SK-N-MC (cell line): ENCODE measurements at regions not wholly inside any gene's neighbourhood (a gene's known extent, or its start where the extent isn't known, plus 50 kb on each side); places are given as distances from the start of the nearest gene placed in this dataset.

ENCODE experiments used
- DNase-seq: peaks from one replicate; pipeline ENCODE4 v3.0.0-alpha.2; 2011; ENCODE audit warnings: low read depth, low spot score
- H3K27ac ChIP-seq: fragments of 200-600 bp; sonication (generic); 2 replicates; pipeline ENCODE4 v1.5.1; 2016; ENCODE audit warnings: mixed run types
- H3K36me3 ChIP-seq: fragments of 200-600 bp; sonication (generic); 2 replicates; pipeline ENCODE4 v1.6.1; 2017; ENCODE audit warnings: antibody characterized with exemption, low read length, mixed read lengths; ENCODE audit not compliant: insufficient read depth
- H3K4me3 ChIP-seq: fragments of 200-600 bp; sonication (generic); 2 replicates; pipeline ENCODE4 v1.5.1; 2016
- H3K9ac ChIP-seq: fragments of 200-600 bp; sonication (generic); 2 replicates; pipeline ENCODE4 v1.8.0; 2017; ENCODE audit warnings: mixed run types, mixed read lengths; ENCODE audit not compliant: insufficient read length
- H3K9me3 ChIP-seq: fragments of 200-600 bp; sonication (generic); 2 replicates; pipeline ENCODE4 v1.6.1; 2017; ENCODE audit warnings: low read depth, mild to moderate bottlenecking, antibody characterized with exemption, low read length, moderate library complexity, mixed read lengths
- EZH2 ChIP-seq: fragments of 200-600 bp; sonication (generic); IDR thresholded peaks from one replicate; pipeline ENCODE4 v1.6.1; 2017; ENCODE audit warnings: antibody characterized with exemption
- FOXP2 ChIP-seq: optimal IDR thresholded peaks from 2 replicates; pipeline ENCODE3; 2011; ENCODE audit warnings: mild to moderate bottlenecking, moderate library complexity; ENCODE audit not compliant: insufficient read depth; ENCODE audit errors: extremely low read length, control extremely low read depth
- POLR2AphosphoS5 ChIP-seq: IDR thresholded peaks from 2 replicates; pipeline ENCODE4 v1.6.1; 2012; ENCODE audit warnings: mild to moderate bottlenecking, low read depth, low read length, borderline replicate concordance

GRCh38 chr18:72107647-72108383, 436.3 kb downstream of the CBLN2 start:
- H3K27ac ChIP-seq: no peak overlapping the region
- peak; percentile 37 for DNase-seq
- no peaks in the 10 kb centered on the region for H3K9me3 ChIP-seq
- no peak overlapping the region for H3K9ac ChIP-seq
- no peaks in the 10 kb centered on the region for H3K36me3 ChIP-seq
- H3K4me3 ChIP-seq: peak overlapping the region; percentile 26; the same call in 1 of the 2 replicates
- TF ChIP-seq POLR2AphosphoS5 (no peak), EZH2 (no peak), FOXP2 (no peak)

GRCh38 chr18:72104851-72105250, 439.3 kb downstream of the CBLN2 start:
- no peak for DNase-seq
- no peak for TF ChIP-seq FOXP2
- TF ChIP-seq POLR2AphosphoS5: no peak
- TF ChIP-seq EZH2: no peak
- Histone ChIP-seq H3K36me3 (no peaks in the 10 kb centered on the region), H3K27ac (no peak overlapping the region), H3K4me3 (no peak overlapping the region), H3K9me3 (no peaks in the 10 kb centered on the region), H3K9ac (no peak overlapping the region)

- H3K36me3 ChIP-seq: no peaks in the 10 kb centered on the region
- TF ChIP-seq FOXP2: no peak
- no peak for TF ChIP-seq EZH2
- no peak for TF ChIP-seq POLR2AphosphoS5
- H3K9me3 ChIP-seq: no peaks in the 10 kb centered on the region
- H3K4me3 ChIP-seq: no peak overlapping the region
- no peak for DNase-seq
- H3K9ac ChIP-seq: no peak overlapping the region
- no peak overlapping the region for H3K27ac ChIP-seq
Observed at GRCh38 chr18:72102412-72102811, 441.7 kb downstream of the CBLN2 start.

- H3K36me3 ChIP-seq: no peaks in the 10 kb centered on the region
- DNase-seq: no peak
- no peaks in the 10 kb centered on the region for H3K9me3 ChIP-seq
- no peak overlapping the region for H3K27ac ChIP-seq
- no peak overlapping the region for H3K4me3 ChIP-seq
- H3K9ac ChIP-seq: no peak overlapping the region
- TF ChIP-seq FOXP2 (no peak), EZH2 (no peak), POLR2AphosphoS5 (no peak)
Observed at GRCh38 chr18:72100465-72101004, 443.6 kb downstream of the CBLN2 start.

- no peak overlapping the region for H3K27ac ChIP-seq
- H3K9me3 ChIP-seq: no peaks in the 10 kb centered on the region
- H3K4me3 ChIP-seq: no peak overlapping the region
- no peak overlapping the region for H3K9ac ChIP-seq
- no peak for TF ChIP-seq FOXP2
- H3K36me3 ChIP-seq: no peaks in the 10 kb centered on the region
- DNase-seq: no peak
Observed at GRCh38 chr18:72091369-72091768, 452.8 kb downstream of the CBLN2 start.

GRCh38 chr18:72089432-72089831, 454.7 kb downstream of the CBLN2 start:
- Histone ChIP-seq H3K36me3 (no peaks in the 10 kb centered on the region), H3K27ac (no peak overlapping the region), H3K9ac (no peak overlapping the region), H3K9me3 (no peaks in the 10 kb centered on the region), H3K4me3 (no peak overlapping the region)
- DNase-seq: no peak
- TF ChIP-seq POLR2AphosphoS5: no peak
- TF ChIP-seq FOXP2: no peak
- TF ChIP-seq EZH2: no peak

- peak; percentile 8 for DNase-seq
- no peaks in the 10 kb centered on the region for H3K36me3 ChIP-seq
- no peak for TF ChIP-seq EZH2
- no peak for TF ChIP-seq POLR2AphosphoS5
- no peak for TF ChIP-seq FOXP2
Observed at GRCh38 chr18:72086421-72086820, 457.7 kb downstream of the CBLN2 start.

DNA sequence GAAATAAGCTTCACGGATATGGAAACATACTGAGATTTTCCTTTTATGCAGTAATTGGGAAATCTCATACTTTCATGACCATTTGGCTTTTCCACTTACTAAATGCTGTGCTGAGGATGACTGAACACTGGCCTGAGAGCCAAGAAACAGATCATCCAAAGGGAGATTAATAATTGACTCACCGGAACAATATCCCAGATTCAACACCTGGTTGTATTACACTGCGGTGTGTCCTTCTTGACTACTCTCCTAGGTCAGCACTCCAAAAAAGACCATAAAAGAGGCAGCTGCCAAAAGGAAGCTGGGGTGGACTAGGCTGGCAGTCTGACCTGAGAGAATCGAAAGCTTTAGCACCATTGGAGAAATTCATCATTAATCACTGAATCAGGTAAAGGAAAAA, 469.1 kb downstream of the CBLN2 start:
- no peaks in the 10 kb centered on the region for H3K36me3 ChIP-seq
- no peak overlapping the region for H3K4me3 ChIP-seq
- no peak overlapping the region for H3K27ac ChIP-seq
- no peaks in the 10 kb centered on the region for H3K9me3 ChIP-seq
- TF ChIP-seq EZH2 (no peak), FOXP2 (no peak), POLR2AphosphoS5 (no peak)
- no peak overlapping the region for H3K9ac ChIP-seq
- DNase-seq: no peak

More at GRCh38 chr18:72086421-72086820, 457.7 kb downstream of the CBLN2 start:
- no peak overlapping the region for H3K4me3 ChIP-seq
- no peak overlapping the region for H3K9ac ChIP-seq
- H3K27ac ChIP-seq: no peak overlapping the region
- no peaks in the 10 kb centered on the region for H3K9me3 ChIP-seq
